ENCODE measurements at regions not wholly inside any gene's neighbourhood (a gene's known extent, or its start where the extent isn't known, plus 50 kb on each side); places are given as distances from the start of the nearest gene placed in this dataset.

- H3K27ac ChIP-seq, result no peak overlapping the region
- WGBS, 2 donors, result 50 to 70% methylated on average over 3 of the region's 3 CpGs
- no peaks in the 10 kb centered on the region for H3K36me3 ChIP-seq
- intact Hi-C loops (cut with DNase I), result no loop called here
- no peak for DNase-seq
- no peaks in the 10 kb centered on the region for H3K27me3 ChIP-seq
- H3K4me1 ChIP-seq, result no peaks in the 10 kb centered on the region
- peaks cover 0 to 3% (median 0%) of the 10 kb centered on the region in 11 donors for H3K9me3 ChIP-seq
- no peak for ATAC-seq
- no peak for TF ChIP-seq CTCF (IDR thresholded peaks at IDR 0.05)
- no peak overlapping the region for H3K4me3 ChIP-seq
Measured at GRCh38 chr2:19419211-19419880, 60.9 kb upstream of the OSR1 start.

DNA sequence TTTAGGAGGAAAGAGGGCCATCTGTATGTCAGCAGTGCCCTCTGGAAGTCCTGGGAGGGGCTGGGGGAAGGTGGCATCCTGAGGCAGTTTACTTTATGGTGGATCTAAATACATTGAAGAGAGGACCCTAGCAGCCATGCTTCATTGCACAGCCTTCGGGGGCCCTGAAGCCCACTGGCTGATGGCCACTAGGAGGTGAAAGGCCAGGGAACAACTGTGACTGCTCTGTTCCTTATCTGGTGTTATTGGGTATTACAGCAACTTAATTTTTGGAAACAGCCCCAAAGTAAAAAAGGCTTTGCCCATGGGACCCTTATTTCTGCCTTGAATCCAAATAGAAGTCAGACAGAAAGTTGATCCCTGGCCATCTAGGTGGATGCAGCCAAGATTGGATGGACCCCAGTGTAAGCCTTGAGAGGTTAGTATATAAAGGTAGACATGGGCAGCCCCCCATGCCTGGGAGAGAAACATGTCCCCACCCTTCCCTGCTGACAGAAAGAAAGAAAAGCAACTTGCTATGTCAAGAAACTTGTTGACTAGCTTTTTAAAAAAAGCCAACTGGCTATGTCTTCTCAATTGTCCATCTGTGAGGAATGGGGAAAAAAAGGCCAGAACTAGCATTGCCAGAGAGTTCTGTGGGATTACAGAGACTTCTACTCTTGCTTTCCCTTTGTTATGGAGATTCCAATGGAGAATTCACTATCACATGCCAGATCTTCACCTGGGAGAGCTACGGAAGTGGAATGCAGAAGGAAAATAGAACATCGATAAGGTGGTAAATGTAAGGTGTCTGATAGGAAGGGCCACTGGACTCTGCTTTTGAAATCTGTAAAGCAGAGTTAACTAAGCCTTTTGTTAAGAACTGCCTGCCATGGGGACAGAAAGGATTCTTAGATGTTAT is 58.6 kb upstream of the OSR1 start:
- H3K9me3 ChIP-seq, result peaks cover 0 to 14% (median 4%) of the 10 kb centered on the region in 11 donors
- peak in 1 of 2 donors; percentile 18 for DNase-seq
- TF ChIP-seq CTCF (IDR thresholded peaks at IDR 0.05), result no peak

DNA sequence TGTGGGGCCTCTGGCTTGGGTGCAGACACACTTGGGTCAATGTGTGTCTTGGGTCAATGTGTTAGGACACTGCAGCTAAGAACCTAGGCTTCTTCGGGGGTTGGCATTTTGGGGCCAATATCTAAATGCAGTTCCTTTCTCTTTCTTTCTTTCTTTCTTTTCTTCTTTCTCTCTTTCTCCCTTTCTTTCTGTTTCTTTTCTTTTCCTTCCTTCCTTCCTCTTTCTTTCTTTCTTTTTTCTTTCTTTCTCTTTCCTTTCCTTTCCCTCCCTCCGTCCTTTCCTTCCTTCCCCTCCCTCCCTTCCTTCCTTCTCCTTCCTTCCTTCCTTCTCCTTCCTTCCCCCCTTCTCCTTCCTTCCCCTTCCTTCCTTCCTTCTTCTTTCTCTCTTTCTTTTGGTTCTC is 57.7 kb upstream of the OSR1 start:
- no peak overlapping the region for H3K4me3 ChIP-seq
- intact Hi-C loops (cut with DNase I), result no loop called here
- no peak for ATAC-seq
- no peaks in the 10 kb centered on the region for H3K36me3 ChIP-seq
- no peak for TF ChIP-seq CTCF (IDR thresholded peaks at IDR 0.05)
- H3K27me3 ChIP-seq, result no peaks in the 10 kb centered on the region
- peaks cover 0 to 22% (median 8%) of the 10 kb centered on the region in 11 donors for H3K9me3 ChIP-seq
- no peak for DNase-seq
- H3K4me1 ChIP-seq, result no peaks in the 10 kb centered on the region
- 80 to 88% methylated on average over 2 of the region's 2 CpGs for WGBS, 2 donors
- no peak overlapping the region for H3K27ac ChIP-seq

More for the DNA sequence above, 58.6 kb upstream of the OSR1 start:
- peak in 5 of 8 donors; percentile 21 to 55 (median 43) for ATAC-seq
- no peaks in the 10 kb centered on the region for H3K4me1 ChIP-seq
- H3K27ac ChIP-seq, result no peak overlapping the region
- intact Hi-C loops (cut with DNase I), result no loop called here
- 67 to 77% methylated on average over 3 of the region's 3 CpGs for WGBS, 2 donors
- no peak overlapping the region for H3K4me3 ChIP-seq
- H3K27me3 ChIP-seq, result no peaks in the 10 kb centered on the region
- no peaks in the 10 kb centered on the region for H3K36me3 ChIP-seq

DNA sequence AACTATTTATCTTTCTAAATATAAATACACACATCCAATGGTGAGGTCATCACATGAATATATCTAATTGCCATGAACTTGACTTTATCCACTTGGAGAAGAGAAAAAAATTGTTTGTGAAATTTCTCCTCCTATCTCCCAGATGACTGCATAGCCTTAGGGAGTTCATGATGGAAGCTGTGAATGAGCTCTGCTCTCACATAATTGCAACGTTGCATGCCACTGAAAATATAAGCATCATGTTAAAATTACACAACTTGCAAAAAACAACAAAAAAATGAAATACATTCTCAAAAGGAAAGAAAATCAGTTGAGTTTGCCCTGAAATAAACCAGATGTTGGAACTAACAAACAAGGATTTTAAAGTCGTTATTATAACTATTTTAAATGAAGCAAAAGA is 50.6 kb upstream of the OSR1 start:
- no peak overlapping the region for H3K4me3 ChIP-seq
- peaks cover 0 to 22% (median 8%) of the 10 kb centered on the region in 11 donors for H3K9me3 ChIP-seq
- intact Hi-C loops (cut with DNase I), result no loop called here
- 41 to 62% methylated on average over 2 of the region's 2 CpGs for WGBS, 2 donors
- H3K36me3 ChIP-seq, result no peaks in the 10 kb centered on the region
- no peak for TF ChIP-seq CTCF (IDR thresholded peaks at IDR 0.05)
- ATAC-seq, result no peak
- H3K4me1 ChIP-seq, result peaks cover 0 to 9% (median 0%) of the 10 kb centered on the region in 9 donors
- no peak for DNase-seq
- no peaks in the 10 kb centered on the region for H3K27me3 ChIP-seq
- peak overlapping the region in 1 of 10 donors; percentile 3 for H3K27ac ChIP-seq
